Activated CD8-positive, alpha-beta memory T cell treated with anti-CD3 and anti-CD28 coated beads for 48 hours (primary cell): ENCODE measurements at regions not wholly inside any gene's neighbourhood (a gene's known extent, or its start where the extent isn't known, plus 50 kb on each side); places are given as distances from the start of the nearest gene placed in this dataset.
"Not testable (repeated sequence)": the region's sequence is repeated elsewhere in the genome, so short reads cannot be mapped to it uniquely, and the experiment has no call there.

ENCODE experiments used
- DNase-seq, 3 experiments: peaks; one replicate each; pipeline ENCODE4 v3.0.0-alpha.2; 2020; ENCODE audit warnings: low read depth in 2 of 3, low spot score in 2 of 3

GRCh38 chr9:78123808-78124207 lies 92.2 kb upstream of the GNAQ start:
- no peak for DNase-seq

GRCh38 chr9:78122631-78123030 lies 91.0 kb upstream of the GNAQ start:
- DNase-seq = no peak

GRCh38 chr9:78121488-78121887 lies 89.9 kb upstream of the GNAQ start:
- DNase-seq = peak in 2 of 3 experiments; percentile 17

- no peak for DNase-seq
Observed at GRCh38 chr9:78118742-78119473, 87.3 kb upstream of the GNAQ start.

DNA sequence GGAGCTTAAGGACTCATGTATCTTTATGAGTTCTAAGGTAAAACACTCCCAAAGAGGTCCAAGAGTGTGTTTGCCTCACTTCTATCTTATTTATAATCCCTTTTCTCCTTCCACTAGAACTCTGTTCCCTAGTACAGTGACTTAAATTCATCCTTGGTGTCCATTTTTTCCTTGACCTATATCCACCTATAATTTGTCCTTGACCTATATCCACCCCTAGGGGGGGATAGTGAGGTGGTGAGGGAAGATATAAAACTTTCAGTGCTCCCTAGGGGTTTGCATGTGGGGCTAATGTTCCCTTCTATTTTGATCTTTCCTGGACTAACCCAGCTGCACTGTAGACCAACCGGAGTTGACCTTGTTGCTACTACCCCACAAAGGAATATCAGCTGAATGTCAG lies 83.5 kb upstream of the GNAQ start:
- DNase-seq = no peak

DNA sequence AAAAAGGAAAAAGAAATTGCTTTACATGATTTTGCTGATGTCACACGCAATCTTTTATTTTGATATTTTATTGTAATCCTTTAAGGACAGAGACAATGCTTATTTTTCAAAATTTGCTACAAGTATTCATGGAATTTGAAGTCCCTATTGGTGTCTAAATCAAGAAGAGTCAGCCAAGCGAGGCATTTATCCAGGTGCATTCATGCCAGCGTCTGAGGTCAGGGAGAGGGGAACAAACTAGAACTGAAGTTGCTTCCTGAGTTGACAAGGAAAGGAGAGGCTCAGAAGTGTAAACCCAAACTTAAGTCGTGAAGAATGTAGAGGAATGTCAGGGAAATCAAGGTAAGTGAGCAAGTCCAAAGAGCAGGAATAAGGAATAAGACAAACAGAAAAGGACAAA lies 83.0 kb upstream of the GNAQ start:
- DNase-seq = no peak

DNA sequence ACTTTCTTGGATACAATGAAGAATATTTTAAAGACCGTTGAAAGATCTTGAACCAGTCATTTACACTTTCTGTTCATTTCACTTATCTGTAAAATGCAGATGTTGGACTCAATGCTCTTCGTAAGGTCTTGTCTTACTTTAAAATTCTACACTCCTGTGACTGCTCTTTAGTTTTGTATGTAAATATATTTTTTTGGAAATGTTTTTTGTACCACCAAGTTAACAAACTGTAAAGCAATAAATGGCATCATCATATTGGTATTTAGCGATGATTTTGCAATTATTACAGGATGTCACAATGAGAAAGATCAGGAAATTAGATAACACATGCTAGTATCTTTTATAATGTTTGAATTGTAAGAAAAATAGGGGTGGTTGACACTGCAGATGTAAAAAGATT lies 80.8 kb upstream of the GNAQ start:
- no peak for DNase-seq

- DNase-seq = no peak
Observed at GRCh38 chr9:78112004-78112403, 80.4 kb upstream of the GNAQ start.

GRCh38 chr9:78109075-78109474 lies 77.5 kb upstream of the GNAQ start:
- no peak for DNase-seq

DNA sequence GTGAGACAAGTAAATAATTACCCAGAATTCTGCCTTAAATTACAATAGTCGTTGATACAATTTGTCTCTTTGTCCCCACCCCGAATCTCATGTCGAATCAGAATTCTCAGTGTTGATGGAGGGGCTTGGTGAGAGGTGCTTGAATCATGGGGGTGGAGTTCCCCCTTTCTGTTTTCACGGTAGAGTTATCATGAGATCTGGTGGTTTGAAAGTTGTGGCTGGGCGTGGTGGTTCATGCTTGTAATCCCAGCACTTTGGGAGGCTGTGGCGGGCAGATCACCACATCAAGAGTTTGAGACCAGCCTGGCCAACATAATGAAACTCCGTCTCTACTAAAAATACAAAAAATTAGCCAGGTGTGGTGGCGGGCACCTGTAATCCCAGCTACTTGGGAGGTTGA lies 75.0 kb upstream of the GNAQ start:
- peak in 1 of 3 experiments; percentile 18 for DNase-seq

GRCh38 chr9:78103971-78104433 lies 72.4 kb upstream of the GNAQ start:
- DNase-seq = no peak

DNA sequence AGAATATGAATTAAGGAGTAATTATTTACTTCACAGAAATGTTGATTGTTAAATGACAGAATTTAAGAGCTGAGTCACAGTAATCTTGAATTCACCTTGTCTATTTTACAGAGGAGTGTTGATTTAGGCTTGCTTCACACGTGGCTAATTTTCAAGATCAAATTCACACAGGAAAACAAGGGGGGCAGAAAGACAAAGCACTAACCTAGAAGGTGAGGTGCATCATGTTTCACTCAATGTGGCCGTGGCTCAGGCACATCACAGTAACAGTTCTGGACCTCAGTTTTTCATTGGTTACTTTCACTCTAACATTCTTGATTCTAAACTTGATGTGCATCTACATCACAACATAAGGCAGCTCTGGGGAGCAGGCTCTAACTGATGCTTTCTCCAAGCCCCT lies 69.6 kb upstream of the GNAQ start:
- no peak for DNase-seq

GRCh38 chr9:78097541-78097940 lies 65.9 kb upstream of the GNAQ start:
- no peak for DNase-seq

GRCh38 chr9:78091731-78092130 lies 60.1 kb upstream of the GNAQ start:
- no peak for DNase-seq

DNA sequence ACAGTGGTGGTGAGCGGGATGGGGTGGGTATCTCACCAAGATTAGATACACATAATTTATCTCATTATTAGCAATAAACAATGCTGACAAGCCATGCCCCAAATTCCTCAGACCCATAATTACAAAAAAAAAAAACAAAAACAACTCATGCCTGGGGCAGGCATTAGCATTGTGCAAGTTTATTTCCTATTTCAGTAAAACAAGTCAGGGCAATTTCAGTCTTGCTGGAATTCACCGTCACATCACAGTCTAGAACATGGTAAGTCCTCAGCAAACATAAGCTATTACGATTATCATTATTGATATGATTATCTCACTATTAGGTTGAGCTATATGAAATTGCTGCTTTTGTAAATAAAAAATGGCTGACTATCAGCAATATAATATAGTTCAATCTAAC lies 57.5 kb upstream of the GNAQ start:
- DNase-seq = no peak

DNA sequence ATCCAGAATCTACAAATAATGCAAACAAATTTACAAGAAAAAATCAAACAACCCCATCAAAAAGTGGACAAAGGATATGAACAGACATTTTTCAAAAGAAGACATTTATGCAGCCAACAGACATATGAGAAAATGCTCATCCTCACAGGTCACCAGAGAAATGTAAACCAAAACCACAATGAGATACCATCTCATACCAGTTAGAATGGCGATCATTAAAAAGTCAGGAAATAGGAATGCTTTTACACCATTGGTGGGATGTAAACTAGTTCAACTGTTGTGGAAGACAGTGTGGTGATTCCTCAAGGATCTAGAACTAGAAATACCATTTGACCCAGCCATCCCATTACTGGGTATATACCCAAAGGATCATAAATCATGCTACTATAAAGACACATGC lies 56.6 kb upstream of the GNAQ start:
- DNase-seq = not testable (repeated sequence)
